H1 (cell line): ENCODE measurements at regions not wholly inside any gene's neighbourhood (a gene's known extent, or its start where the extent isn't known, plus 50 kb on each side); places are given as distances from the start of the nearest gene placed in this dataset.

ENCODE experiments used
- EZH2 ChIP-seq: fragments of 200-600 bp; sonication (generic); IDR thresholded peaks from 2 replicates; pipeline ENCODE4 v1.7.1; 2012; ENCODE audit warnings: low read depth, mild to moderate bottlenecking, moderate library complexity, low read length, inconsistent platforms; ENCODE audit not compliant: severe bottlenecking
- HDAC2 ChIP-seq, 2 experiments: fragments of 300-600 bp in 1 of 2; sonication (generic) in 1 of 2; IDR thresholded peaks; 2 replicates each; pipeline ENCODE4 v1.6.1; 2011 to 2012; ENCODE audit warnings: low read depth in 2 of 2, low read length in 2 of 2, mild to moderate bottlenecking in 2 of 2, moderate library complexity in 2 of 2, borderline replicate concordance in 1 of 2, inconsistent platforms in 1 of 2
- JUND ChIP-seq: IDR thresholded peaks from 2 replicates; pipeline ENCODE4 v1.6.1; 2011; ENCODE audit warnings: mild to moderate bottlenecking, improper control_type of control experiment, low read length
- MAFK ChIP-seq: IDR thresholded peaks from 2 replicates; pipeline ENCODE4 v1.6.1; 2012; ENCODE audit warnings: low read depth, mild to moderate bottlenecking, improper control_type of control experiment, low read length
- POLR2A ChIP-seq, 2 experiments: IDR thresholded peaks; 1 replicate in 1 of 2; 2 replicates in 1 of 2; pipeline ENCODE4 v1.6.1; 2011; ENCODE audit warnings: low read depth in 2 of 2, low read length in 2 of 2, mild to moderate bottlenecking in 2 of 2; ENCODE audit errors: control extremely low read depth in 1 of 2
- POLR2AphosphoS5 ChIP-seq: IDR thresholded peaks from 2 replicates; pipeline ENCODE4 v1.6.1; 2011; ENCODE audit warnings: low read depth, low read length
- SAP30 ChIP-seq: fragments of 300-600 bp; sonication (generic); IDR thresholded peaks from 2 replicates; pipeline ENCODE4 v1.7.1; 2012; ENCODE audit warnings: low read length, moderate library complexity, mild to moderate bottlenecking, inconsistent platforms; ENCODE audit not compliant: insufficient read depth, insufficient replicate concordance
- TAF1 ChIP-seq: IDR thresholded peaks from 2 replicates; pipeline ENCODE4 v1.6.1; 2011; ENCODE audit warnings: mild to moderate bottlenecking, low read depth, low read length
- ZNF274 ChIP-seq: IDR thresholded peaks from 2 replicates; pipeline ENCODE4 v1.7.0; 2012; ENCODE audit warnings: low read length, borderline replicate concordance; ENCODE audit errors: extremely low read depth
- TF ChIP-seq, protein P1 (sequence below), 3 experiments: IDR thresholded peaks; 1 replicate in 2 of 3; 2 replicates in 1 of 3; pipeline versions ENCODE4 v1.5.1 to v1.6.1; 2011; ENCODE audit warnings: low read length in 3 of 3, mild to moderate bottlenecking in 3 of 3, inconsistent platforms in 2 of 3, low read depth in 1 of 3, moderate library complexity in 1 of 3; ENCODE audit not compliant: insufficient read depth in 1 of 3; ENCODE audit errors: control extremely low read depth in 1 of 3
- TF ChIP-seq, protein P2 (sequence below): fragments of 300-600 bp; sonication (generic); IDR thresholded peaks from 2 replicates; pipeline ENCODE4 v1.7.1; 2012; ENCODE audit warnings: low read length, moderate library complexity, mild to moderate bottlenecking, inconsistent platforms; ENCODE audit not compliant: insufficient replicate concordance
- TF ChIP-seq, protein P3 (sequence below): IDR thresholded peaks from 2 replicates; pipeline ENCODE4 v1.6.1; 2011; ENCODE audit warnings: low read length, improper control_type of control experiment
- TF ChIP-seq, protein P4 (sequence below): IDR thresholded peaks from 2 replicates; pipeline ENCODE4 v1.6.1; 2012; ENCODE audit warnings: inconsistent platforms

- TF ChIP-seq EZH2 (no peak), JUND (no peak), POLR2AphosphoS5 (no peak), POLR2A (IDR thresholded peaks at IDR 0.05; ENCODE audit: control extremely low read depth in 1 of 2, low read depth in 2 of 2, low read length in 2 of 2) (no peak), HDAC2 (IDR thresholded peaks at IDR 0.05; ENCODE audit: borderline replicate concordance in 1 of 2, low read depth in 2 of 2, low read length in 2 of 2) (no peak), SAP30 (no peak), MAFK (no peak), TAF1 (no peak), ZNF274 (no peak)
- TF ChIP-seq, protein P1, sequence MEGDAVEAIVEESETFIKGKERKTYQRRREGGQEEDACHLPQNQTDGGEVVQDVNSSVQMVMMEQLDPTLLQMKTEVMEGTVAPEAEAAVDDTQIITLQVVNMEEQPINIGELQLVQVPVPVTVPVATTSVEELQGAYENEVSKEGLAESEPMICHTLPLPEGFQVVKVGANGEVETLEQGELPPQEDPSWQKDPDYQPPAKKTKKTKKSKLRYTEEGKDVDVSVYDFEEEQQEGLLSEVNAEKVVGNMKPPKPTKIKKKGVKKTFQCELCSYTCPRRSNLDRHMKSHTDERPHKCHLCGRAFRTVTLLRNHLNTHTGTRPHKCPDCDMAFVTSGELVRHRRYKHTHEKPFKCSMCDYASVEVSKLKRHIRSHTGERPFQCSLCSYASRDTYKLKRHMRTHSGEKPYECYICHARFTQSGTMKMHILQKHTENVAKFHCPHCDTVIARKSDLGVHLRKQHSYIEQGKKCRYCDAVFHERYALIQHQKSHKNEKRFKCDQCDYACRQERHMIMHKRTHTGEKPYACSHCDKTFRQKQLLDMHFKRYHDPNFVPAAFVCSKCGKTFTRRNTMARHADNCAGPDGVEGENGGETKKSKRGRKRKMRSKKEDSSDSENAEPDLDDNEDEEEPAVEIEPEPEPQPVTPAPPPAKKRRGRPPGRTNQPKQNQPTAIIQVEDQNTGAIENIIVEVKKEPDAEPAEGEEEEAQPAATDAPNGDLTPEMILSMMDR (IDR thresholded peaks at IDR 0.05; ENCODE audit: control extremely low read depth in 1 of 3, insufficient read depth in 1 of 3, low read depth in 1 of 3, low read length in 3 of 3) = no peak
- TF ChIP-seq, protein P2, sequence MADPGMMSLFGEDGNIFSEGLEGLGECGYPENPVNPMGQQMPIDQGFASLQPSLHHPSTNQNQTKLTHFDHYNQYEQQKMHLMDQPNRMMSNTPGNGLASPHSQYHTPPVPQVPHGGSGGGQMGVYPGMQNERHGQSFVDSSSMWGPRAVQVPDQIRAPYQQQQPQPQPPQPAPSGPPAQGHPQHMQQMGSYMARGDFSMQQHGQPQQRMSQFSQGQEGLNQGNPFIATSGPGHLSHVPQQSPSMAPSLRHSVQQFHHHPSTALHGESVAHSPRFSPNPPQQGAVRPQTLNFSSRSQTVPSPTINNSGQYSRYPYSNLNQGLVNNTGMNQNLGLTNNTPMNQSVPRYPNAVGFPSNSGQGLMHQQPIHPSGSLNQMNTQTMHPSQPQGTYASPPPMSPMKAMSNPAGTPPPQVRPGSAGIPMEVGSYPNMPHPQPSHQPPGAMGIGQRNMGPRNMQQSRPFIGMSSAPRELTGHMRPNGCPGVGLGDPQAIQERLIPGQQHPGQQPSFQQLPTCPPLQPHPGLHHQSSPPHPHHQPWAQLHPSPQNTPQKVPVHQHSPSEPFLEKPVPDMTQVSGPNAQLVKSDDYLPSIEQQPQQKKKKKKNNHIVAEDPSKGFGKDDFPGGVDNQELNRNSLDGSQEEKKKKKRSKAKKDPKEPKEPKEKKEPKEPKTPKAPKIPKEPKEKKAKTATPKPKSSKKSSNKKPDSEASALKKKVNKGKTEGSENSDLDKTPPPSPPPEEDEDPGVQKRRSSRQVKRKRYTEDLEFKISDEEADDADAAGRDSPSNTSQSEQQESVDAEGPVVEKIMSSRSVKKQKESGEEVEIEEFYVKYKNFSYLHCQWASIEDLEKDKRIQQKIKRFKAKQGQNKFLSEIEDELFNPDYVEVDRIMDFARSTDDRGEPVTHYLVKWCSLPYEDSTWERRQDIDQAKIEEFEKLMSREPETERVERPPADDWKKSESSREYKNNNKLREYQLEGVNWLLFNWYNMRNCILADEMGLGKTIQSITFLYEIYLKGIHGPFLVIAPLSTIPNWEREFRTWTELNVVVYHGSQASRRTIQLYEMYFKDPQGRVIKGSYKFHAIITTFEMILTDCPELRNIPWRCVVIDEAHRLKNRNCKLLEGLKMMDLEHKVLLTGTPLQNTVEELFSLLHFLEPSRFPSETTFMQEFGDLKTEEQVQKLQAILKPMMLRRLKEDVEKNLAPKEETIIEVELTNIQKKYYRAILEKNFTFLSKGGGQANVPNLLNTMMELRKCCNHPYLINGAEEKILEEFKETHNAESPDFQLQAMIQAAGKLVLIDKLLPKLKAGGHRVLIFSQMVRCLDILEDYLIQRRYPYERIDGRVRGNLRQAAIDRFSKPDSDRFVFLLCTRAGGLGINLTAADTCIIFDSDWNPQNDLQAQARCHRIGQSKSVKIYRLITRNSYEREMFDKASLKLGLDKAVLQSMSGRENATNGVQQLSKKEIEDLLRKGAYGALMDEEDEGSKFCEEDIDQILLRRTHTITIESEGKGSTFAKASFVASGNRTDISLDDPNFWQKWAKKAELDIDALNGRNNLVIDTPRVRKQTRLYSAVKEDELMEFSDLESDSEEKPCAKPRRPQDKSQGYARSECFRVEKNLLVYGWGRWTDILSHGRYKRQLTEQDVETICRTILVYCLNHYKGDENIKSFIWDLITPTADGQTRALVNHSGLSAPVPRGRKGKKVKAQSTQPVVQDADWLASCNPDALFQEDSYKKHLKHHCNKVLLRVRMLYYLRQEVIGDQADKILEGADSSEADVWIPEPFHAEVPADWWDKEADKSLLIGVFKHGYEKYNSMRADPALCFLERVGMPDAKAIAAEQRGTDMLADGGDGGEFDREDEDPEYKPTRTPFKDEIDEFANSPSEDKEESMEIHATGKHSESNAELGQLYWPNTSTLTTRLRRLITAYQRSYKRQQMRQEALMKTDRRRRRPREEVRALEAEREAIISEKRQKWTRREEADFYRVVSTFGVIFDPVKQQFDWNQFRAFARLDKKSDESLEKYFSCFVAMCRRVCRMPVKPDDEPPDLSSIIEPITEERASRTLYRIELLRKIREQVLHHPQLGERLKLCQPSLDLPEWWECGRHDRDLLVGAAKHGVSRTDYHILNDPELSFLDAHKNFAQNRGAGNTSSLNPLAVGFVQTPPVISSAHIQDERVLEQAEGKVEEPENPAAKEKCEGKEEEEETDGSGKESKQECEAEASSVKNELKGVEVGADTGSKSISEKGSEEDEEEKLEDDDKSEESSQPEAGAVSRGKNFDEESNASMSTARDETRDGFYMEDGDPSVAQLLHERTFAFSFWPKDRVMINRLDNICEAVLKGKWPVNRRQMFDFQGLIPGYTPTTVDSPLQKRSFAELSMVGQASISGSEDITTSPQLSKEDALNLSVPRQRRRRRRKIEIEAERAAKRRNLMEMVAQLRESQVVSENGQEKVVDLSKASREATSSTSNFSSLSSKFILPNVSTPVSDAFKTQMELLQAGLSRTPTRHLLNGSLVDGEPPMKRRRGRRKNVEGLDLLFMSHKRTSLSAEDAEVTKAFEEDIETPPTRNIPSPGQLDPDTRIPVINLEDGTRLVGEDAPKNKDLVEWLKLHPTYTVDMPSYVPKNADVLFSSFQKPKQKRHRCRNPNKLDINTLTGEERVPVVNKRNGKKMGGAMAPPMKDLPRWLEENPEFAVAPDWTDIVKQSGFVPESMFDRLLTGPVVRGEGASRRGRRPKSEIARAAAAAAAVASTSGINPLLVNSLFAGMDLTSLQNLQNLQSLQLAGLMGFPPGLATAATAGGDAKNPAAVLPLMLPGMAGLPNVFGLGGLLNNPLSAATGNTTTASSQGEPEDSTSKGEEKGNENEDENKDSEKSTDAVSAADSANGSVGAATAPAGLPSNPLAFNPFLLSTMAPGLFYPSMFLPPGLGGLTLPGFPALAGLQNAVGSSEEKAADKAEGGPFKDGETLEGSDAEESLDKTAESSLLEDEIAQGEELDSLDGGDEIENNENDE = no peak
- TF ChIP-seq, protein P3, sequence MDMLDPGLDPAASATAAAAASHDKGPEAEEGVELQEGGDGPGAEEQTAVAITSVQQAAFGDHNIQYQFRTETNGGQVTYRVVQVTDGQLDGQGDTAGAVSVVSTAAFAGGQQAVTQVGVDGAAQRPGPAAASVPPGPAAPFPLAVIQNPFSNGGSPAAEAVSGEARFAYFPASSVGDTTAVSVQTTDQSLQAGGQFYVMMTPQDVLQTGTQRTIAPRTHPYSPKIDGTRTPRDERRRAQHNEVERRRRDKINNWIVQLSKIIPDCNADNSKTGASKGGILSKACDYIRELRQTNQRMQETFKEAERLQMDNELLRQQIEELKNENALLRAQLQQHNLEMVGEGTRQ = no peak
- TF ChIP-seq, protein P4, sequence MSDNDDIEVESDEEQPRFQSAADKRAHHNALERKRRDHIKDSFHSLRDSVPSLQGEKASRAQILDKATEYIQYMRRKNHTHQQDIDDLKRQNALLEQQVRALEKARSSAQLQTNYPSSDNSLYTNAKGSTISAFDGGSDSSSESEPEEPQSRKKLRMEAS = no peak
Observed at GRCh38 chr17:51572115-51572514, 311.8 kb downstream of the UTP18 start.
